ENCODE measurements at regions not wholly inside any gene's neighbourhood (a gene's known extent, or its start where the extent isn't known, plus 50 kb on each side); places are given as distances from the start of the nearest gene placed in this dataset.

DNA sequence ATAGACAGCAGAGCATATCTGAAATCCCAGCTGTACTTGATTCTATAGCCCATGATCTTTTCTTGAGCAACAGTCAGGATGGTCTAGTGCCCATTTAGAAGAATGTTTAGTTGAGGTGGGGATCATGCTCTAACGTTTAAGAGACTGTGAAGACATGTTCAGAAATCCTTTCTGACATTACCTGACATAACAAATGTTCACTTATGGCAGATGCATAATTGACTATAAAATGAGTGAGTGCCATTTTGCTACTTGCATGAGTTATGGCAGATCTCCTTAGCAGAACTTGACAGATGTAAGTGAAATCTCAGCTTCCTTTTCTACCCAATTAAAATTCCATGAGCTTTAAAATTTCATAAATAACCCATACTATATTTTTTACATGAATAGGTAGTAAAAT, 209.5 kb upstream of the MMADHC start:
- H3K4me3 ChIP-seq (replicated peaks; ENCODE audit: low read depth, low read length), result no peak overlapping the region
- TF ChIP-seq, protein P1, sequence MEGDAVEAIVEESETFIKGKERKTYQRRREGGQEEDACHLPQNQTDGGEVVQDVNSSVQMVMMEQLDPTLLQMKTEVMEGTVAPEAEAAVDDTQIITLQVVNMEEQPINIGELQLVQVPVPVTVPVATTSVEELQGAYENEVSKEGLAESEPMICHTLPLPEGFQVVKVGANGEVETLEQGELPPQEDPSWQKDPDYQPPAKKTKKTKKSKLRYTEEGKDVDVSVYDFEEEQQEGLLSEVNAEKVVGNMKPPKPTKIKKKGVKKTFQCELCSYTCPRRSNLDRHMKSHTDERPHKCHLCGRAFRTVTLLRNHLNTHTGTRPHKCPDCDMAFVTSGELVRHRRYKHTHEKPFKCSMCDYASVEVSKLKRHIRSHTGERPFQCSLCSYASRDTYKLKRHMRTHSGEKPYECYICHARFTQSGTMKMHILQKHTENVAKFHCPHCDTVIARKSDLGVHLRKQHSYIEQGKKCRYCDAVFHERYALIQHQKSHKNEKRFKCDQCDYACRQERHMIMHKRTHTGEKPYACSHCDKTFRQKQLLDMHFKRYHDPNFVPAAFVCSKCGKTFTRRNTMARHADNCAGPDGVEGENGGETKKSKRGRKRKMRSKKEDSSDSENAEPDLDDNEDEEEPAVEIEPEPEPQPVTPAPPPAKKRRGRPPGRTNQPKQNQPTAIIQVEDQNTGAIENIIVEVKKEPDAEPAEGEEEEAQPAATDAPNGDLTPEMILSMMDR (IDR thresholded peaks at IDR 0.05; ENCODE audit: low read length, missing control alignments), result no peak
- DNase-seq (ENCODE audit: low read depth), result no peak

- DNase-seq (ENCODE audit: low read depth), result no peak
- TF ChIP-seq, protein P1 (IDR thresholded peaks at IDR 0.05; ENCODE audit: low read length, missing control alignments), result no peak
- no peak overlapping the region for H3K4me3 ChIP-seq (replicated peaks; ENCODE audit: low read depth, low read length)
Observed at GRCh38 chr2:149789549-149789948, 202.0 kb upstream of the MMADHC start.

GRCh38 chr2:149787206-149787605, 199.6 kb upstream of the MMADHC start:
- no peak overlapping the region for H3K4me3 ChIP-seq (replicated peaks; ENCODE audit: low read depth, low read length)
- DNase-seq (ENCODE audit: low read depth), result no peak
- TF ChIP-seq, protein P1 (IDR thresholded peaks at IDR 0.05; ENCODE audit: low read length, missing control alignments), result no peak

- DNase-seq (ENCODE audit: low read depth), result no peak
- no peak overlapping the region for H3K4me3 ChIP-seq (replicated peaks; ENCODE audit: low read depth, low read length)
- TF ChIP-seq, protein P1 (IDR thresholded peaks at IDR 0.05; ENCODE audit: low read length, missing control alignments), result no peak
Observed at GRCh38 chr2:149783284-149783683, 195.7 kb upstream of the MMADHC start.

- peak; percentile 12 for DNase-seq (ENCODE audit: low read depth)
- H3K4me3 ChIP-seq (replicated peaks; ENCODE audit: low read depth, low read length), result no peak overlapping the region
- TF ChIP-seq, protein P1 (IDR thresholded peaks at IDR 0.05; ENCODE audit: low read length, missing control alignments), result no peak
Observed at GRCh38 chr2:149782572-149782971, 195.0 kb upstream of the MMADHC start.

- no peak overlapping the region for H3K4me3 ChIP-seq (replicated peaks; ENCODE audit: low read depth, low read length)
- TF ChIP-seq, protein P1 (IDR thresholded peaks at IDR 0.05; ENCODE audit: low read length, missing control alignments), result no peak
- no peak for DNase-seq (ENCODE audit: low read depth)
Observed at GRCh38 chr2:149781263-149781808, 193.8 kb upstream of the MMADHC start.

- no peak overlapping the region for H3K4me3 ChIP-seq (replicated peaks; ENCODE audit: low read depth, low read length)
- DNase-seq (ENCODE audit: low read depth), result no peak
- TF ChIP-seq, protein P1 (IDR thresholded peaks at IDR 0.05; ENCODE audit: low read length, missing control alignments), result no peak
Observed at GRCh38 chr2:149773006-149773405, 185.4 kb upstream of the MMADHC start.
